D721Med (cell line): ENCODE measurements at regions not wholly inside any gene's neighbourhood (a gene's known extent, or its start where the extent isn't known, plus 50 kb on each side); places are given as distances from the start of the nearest gene placed in this dataset.

Experiments
- DNase-seq: peaks from one replicate; pipeline ENCODE4 v3.0.0; 2011; ENCODE audit warnings: low spot score; ENCODE audit not compliant: insufficient read length
- FAIRE-seq: peaks from 2 replicates; lab custom pipeline; 2011; peaks lifted over from hg19 to GRCh38; lab: Jason Lieb, UNC
- CTCF ChIP-seq: IDR thresholded peaks from 2 replicates; pipeline ENCODE4 v1.5.1; 2012; ENCODE audit warnings: mild to moderate bottlenecking, control low read depth; ENCODE audit not compliant: insufficient read depth; ENCODE audit errors: missing control alignments

DNA sequence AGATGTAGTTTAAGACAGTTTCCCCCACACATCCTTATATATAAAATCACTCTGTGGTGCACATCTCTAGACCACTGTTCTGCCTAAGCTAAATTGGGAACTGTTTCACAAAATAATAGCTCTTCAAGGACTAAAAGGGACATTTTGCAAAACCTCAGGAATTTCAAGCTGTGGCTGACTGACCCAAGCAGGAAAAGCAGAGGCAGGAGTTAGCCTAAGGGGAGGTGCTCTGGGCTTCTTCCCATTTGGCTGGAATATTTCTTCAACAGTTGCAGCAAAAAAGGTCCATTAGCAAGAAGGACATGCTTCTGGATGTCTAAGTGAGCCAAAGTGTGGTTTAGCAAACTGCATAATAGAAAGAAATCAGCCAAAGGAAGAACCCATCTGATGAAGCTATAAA lies 551.2 kb upstream of the ANKRD30A start:
- DNase-seq (no peak), FAIRE-seq (no peak)
- TF ChIP-seq CTCF: no peak

DNA sequence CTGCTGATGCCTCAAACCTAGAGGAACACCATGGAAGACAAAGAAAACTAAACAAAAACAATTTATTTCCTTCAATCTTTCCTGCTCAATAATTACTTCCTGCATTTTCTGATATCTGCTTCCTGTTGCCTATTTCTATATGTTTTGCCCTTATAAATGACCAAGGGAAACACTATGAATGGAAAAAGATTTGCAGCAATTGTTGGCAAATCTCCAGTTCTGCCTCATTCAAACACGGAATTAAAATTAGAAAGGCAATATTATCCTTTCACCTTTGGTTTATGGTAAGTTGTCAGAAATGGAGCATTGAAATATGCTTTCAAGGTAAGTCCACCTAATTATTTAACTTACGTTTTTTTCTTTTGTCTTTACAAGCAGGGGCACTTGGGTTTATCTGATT lies 552.2 kb upstream of the ANKRD30A start:
- no peak for TF ChIP-seq CTCF
- DNase-seq: no peak
- no peak for FAIRE-seq

GRCh38 chr10:36564433-36564832 lies 561.0 kb upstream of the ANKRD30A start:
- no peak for DNase-seq
- no peak for FAIRE-seq
- no peak for TF ChIP-seq CTCF

GRCh38 chr10:36559412-36560400 lies 565.7 kb upstream of the ANKRD30A start:
- FAIRE-seq: no peak
- no peak for DNase-seq
- no peak for TF ChIP-seq CTCF

GRCh38 chr10:36556468-36556867 lies 568.9 kb upstream of the ANKRD30A start:
- no peak for DNase-seq
- no peak for TF ChIP-seq CTCF
- no peak for FAIRE-seq

- no peak for TF ChIP-seq CTCF
- FAIRE-seq: no peak
- no peak for DNase-seq
Measured at GRCh38 chr10:36555036-36555435, 570.4 kb upstream of the ANKRD30A start.

DNA sequence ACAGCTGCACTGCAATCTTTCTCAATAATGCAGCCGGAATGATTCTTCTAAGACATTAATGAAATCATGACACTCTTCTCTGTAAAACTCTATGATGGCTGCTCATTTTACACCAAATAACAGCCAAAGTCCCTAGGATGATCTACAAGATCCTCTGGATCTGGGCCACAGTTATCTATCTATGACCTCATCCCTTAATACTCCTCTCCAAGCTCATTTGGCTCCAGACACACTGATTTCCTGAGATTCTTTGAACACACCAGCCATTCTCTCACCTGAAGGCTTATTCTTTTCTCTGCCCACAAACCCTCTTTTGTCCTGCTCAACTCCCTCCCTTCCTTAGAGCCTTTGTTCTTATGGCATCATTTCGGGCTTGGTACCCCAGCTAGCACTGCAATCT lies 577.4 kb upstream of the ANKRD30A start:
- FAIRE-seq: no peak
- no peak for TF ChIP-seq CTCF

More for the DNA sequence above, 577.4 kb upstream of the ANKRD30A start:
- DNase-seq: no peak
